Motor neuron (in vitro differentiated cells): ENCODE measurements at regions not wholly inside any gene's neighbourhood (a gene's known extent, or its start where the extent isn't known, plus 50 kb on each side); places are given as distances from the start of the nearest gene placed in this dataset.
A peak's percentile ranks its signal among the peaks of the same experiment; 100 is the strongest.

ENCODE experiments used
- ATAC-seq, 8 experiments: fragments of 200-7000 bp; cut with Tn5 transposase; replicated peaks in 6 of 8; 2 replicates each; pipeline ENCODE4 v1.8.0; 2021; ENCODE audit warnings: mild to moderate bottlenecking in 8 of 8, moderate library complexity in 8 of 8
- H3K27ac ChIP-seq, 2 donors: fragments of 250-450 bp; sonication (Bioruptor Pico); 2 replicates each; pipeline ENCODE4 v1.9.0; 2021; ENCODE audit warnings: antibody characterized with exemption in 2 of 2, mild to moderate bottlenecking in 2 of 2, moderate library complexity in 1 of 2
- H3K4me1 ChIP-seq, 2 donors: fragments of 250-450 bp; sonication (Bioruptor Pico); replicated peaks in 1 of 2; 2 replicates each; pipeline ENCODE4 v1.6.1; 2021; ENCODE audit warnings: antibody characterized with exemption in 2 of 2, mild to moderate bottlenecking in 2 of 2, moderate library complexity in 1 of 2
- H3K4me3 ChIP-seq, 5 donors: fragments of 250-450 bp; sonication (Bioruptor Pico); 2 replicates each; pipeline ENCODE4 v1.9.0; 2021; ENCODE audit warnings: antibody characterized with exemption in 5 of 5, mild to moderate bottlenecking in 5 of 5, moderate library complexity in 4 of 5
- WGBS, 10 experiments: fragments of 450-650 bp; shearing (Covaris generic); methylation state at CpG; one replicate each; pipeline ENCODE4 v1.0.0; 2022; 5-methylcytosine and 5-hydroxymethylcytosine counted together
- in situ Hi-C, 9 experiments: fragments of 400-800 bp; cut with MboI; loops; one replicate each; pipeline ENCODE4 v1.15.0; 2021; ENCODE audit warnings: low sequenced_read_pairs in 9 of 9, low pct_unique_long_range_greater_than_20kb in 2 of 9; ENCODE audit not compliant: unreplicated experiment in 9 of 9

DNA sequence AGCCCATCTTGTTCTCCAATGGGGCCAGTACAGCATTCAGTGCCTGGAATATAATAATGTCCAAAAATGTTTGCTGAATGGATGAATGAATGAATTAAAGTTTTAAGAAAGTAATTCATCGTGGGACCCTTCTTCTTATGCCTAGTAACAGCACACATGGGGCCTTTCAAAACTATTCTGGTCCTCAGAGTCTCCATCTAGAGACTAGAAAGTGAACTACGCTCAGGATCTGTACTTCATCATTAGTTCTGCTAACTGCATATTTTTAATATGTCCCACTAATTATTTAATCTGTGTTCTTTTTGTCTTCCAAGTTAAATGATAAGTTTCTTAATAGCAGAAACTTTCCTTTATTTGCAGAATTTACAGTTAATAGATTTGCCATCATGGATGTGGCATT is 172.5 kb downstream of the SMAD2 start:
- in situ Hi-C loops: loop anchor here in 5 of 9 experiments (10.0 to 25.0 kb wide), 3 partner anchors 254 to 546 kb away; no protein-coding TSS in a partner anchor
- ATAC-seq: peak in 1 of 8 experiments; percentile 20
- Histone ChIP-seq H3K4me1 (no peaks in the 10 kb centered on the region), H3K27ac (no peak overlapping the region), H3K4me3 (no peak overlapping the region)
- WGBS, 10 experiments: 20 to 100% (median 59%) methylated on average over 1 to 2 of the region's 2 CpGs; no CpG with 5 or more reads in 2 of the 10 experiments

GRCh38 chr18:47756364-47757016 is 174.0 kb downstream of the SMAD2 start:
- peak; percentile 49 to 86 (median 61) for ATAC-seq
- H3K4me1 ChIP-seq: no peaks in the 10 kb centered on the region
- WGBS, 10 experiments: 0 to 80% (median 20%) methylated on average over 1 to 9 of the region's 9 CpGs; no CpG with 5 or more reads in 3 of the 10 experiments
- in situ Hi-C loops: loop anchor here in 5 of 9 experiments (10.0 to 25.0 kb wide), 3 partner anchors 256 to 544 kb away; no protein-coding TSS in a partner anchor
- H3K4me3 ChIP-seq: no peak overlapping the region
- H3K27ac ChIP-seq: no peak overlapping the region

DNA sequence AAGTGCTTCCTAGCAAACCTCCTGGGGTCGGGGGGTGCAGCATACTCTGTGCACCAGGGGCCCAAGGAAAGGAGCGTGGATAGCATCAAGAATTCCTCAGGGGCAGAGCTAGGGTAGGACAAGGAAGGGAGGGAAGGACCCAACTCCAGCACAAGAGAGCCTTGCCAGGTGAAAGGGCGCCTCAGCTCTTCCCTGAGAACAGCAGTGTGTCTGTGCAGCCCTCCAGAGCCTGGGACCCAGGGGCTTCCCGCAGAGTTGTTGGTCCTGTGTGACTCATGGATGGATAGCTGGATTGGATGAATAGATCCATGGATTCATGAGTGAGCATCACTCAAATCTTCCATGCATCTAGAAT is 175.4 kb downstream of the SMAD2 start:
- Histone ChIP-seq H3K4me1 (no peaks in the 10 kb centered on the region), H3K27ac (no peak overlapping the region), H3K4me3 (no peak overlapping the region)
- 60 to 90% (median 60%) methylated on average over 1 to 3 of the region's 4 CpGs; no CpG with 5 or more reads in 5 of the 10 experiments for WGBS, 10 experiments
- in situ Hi-C loops: loop anchor here in 5 of 9 experiments (10.0 to 25.0 kb wide), 3 partner anchors 257 to 543 kb away; no protein-coding TSS in a partner anchor
- no peak for ATAC-seq

DNA sequence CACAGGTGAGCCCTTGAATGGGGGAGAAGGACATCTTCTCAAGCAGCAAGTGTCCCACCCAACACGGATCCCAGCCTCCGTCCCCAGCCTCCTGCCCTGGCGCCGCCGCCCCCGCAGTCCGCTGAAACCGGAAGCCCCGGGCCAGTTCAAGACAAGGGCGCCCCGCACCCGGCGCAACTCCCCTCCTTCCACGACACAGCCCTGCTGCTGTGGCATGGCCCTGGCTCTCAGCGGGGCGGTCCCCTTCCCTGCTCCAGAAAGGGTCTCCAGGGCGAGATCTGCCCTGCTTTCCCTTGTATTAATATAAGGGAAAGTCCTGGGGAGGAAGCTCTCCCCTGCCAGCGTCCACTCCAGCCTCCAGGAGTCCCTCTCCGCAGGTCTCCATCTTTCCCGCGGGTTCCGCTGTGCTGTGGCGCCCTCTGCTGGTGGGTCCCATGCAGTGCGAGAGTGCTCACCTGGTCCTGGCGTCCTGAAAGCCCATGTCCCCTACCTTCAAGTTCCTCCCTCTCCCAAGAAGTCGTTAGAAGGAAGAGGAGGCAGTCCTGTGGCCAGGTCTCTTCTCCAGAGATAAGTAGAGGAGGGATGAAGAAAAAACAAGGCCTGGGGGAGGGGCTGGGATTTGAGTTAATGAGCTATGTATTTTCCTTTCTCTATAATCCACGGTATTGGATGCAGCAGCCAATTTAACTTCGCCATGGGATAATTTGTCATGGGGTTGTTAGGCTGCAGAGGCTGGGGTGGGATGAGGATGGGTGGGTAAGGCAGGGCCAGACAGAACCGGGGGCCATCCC is 176.0 kb downstream of the SMAD2 start:
- ATAC-seq: peak in 4 of 8 experiments; percentile 43 to 84 (median 59)
- in situ Hi-C loops: loop anchor here in 5 of 9 experiments (10.0 to 25.0 kb wide), 3 partner anchors 258 to 542 kb away; no protein-coding TSS in a partner anchor
- Histone ChIP-seq H3K4me3 (no peak overlapping the region), H3K27ac (no peak overlapping the region), H3K4me1 (no peaks in the 10 kb centered on the region)
- WGBS, 10 experiments: 0 to 80% (median 15%) methylated on average over 1 to 9 of the region's 29 CpGs; no CpG with 5 or more reads in 1 of the 10 experiments

- no peak overlapping the region for H3K4me3 ChIP-seq
- 33 to 92% (median 76%) methylated on average over 1 to 7 of the region's 10 CpGs; no CpG with 5 or more reads in 2 of the 10 experiments for WGBS, 10 experiments
- ATAC-seq: no peak
- in situ Hi-C loops: loop anchor here in 5 of 9 experiments (10.0 to 25.0 kb wide), 3 partner anchors 259 to 541 kb away; no protein-coding TSS in a partner anchor
- no peaks in the 10 kb centered on the region for H3K4me1 ChIP-seq
- no peak overlapping the region for H3K27ac ChIP-seq
These were observed 177.4 kb downstream of the SMAD2 start for GRCh38 chr18:47752796-47753645.

DNA sequence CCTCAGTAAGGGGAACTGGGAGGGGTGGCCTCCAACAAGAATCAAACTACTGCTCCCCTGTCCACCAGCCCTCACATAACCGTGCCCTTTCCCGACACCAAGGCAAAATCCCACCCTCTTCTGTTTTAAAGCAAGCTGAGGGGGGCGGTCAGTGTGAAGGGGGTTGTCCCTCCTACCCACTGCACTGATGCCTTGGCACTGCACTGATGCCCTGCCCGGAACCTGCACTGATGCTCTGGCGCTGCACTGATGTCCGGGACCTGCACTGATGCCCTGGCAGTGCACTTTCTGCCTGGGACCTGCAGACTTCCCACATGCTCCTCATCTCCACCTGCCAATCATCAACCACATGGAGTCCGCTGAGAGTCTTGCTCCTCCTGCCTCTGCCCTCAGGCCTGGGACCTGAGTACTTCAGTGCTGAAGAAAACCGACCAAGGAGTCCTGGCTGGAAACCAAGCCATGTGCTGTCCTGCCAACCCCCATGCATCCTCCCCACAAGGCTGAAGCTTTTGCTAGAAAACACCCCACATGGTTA is 179.5 kb downstream of the SMAD2 start:
- Histone ChIP-seq H3K27ac (no peak overlapping the region), H3K4me1 (no peaks in the 10 kb centered on the region), H3K4me3 (no peak overlapping the region)
- 75 to 100% (median 82%) methylated on average over 2 of the region's 8 CpGs; no CpG with 5 or more reads in 7 of the 10 experiments for WGBS, 10 experiments
- in situ Hi-C loops: loop anchor here in 5 of 9 experiments (10.0 to 25.0 kb wide), 3 partner anchors 261 to 539 kb away; no protein-coding TSS in a partner anchor
- no peak for ATAC-seq

GRCh38 chr18:47749600-47749973 is 180.9 kb downstream of the SMAD2 start:
- H3K4me3 ChIP-seq: no peak overlapping the region
- 80 to 100% (median 100%) methylated on average over 1 to 7 of the region's 7 CpGs; no CpG with 5 or more reads in 5 of the 10 experiments for WGBS, 10 experiments
- in situ Hi-C loops: loop anchor here in 5 of 9 experiments (5.0 to 25.0 kb wide), 5 partner anchors 162 to 537 kb away; no protein-coding TSS in a partner anchor
- ATAC-seq: no peak
- no peaks in the 10 kb centered on the region for H3K4me1 ChIP-seq
- H3K27ac ChIP-seq: no peak overlapping the region

DNA sequence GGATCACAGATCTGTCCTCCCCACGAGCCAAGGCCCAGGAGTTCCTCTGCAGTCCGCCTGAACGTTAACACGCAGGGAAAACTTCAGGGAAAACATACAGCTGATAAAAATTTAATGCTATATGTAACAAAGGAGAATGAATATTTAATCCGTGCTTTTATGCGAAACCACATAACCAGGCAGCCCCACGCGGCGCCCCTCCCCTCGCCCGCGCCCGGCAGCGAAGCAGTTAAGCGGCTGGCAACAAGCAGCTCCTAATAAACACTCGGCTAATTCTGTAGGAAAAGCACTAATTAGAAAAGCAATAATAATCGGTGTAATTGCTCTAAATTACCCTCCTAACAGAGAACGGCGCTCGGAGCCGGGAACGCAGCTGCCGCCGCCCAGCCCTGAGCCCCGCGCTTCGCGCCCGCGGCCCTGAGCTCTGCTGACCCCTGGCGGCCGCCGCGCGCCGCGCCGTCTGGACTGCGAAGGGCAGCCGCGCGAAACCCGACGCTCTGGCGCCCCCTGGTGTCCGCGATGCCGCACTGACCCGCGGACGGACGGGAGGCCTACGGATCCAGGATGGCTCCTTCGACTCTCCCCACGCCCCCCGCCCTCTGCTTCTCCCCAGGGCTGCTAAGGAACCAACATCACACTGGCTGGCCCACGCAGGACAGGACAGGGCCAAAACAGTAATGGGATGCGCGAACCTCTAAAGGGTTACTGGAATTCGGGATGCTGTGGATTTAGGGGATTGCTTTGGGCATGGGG is 181.4 kb downstream of the SMAD2 start:
- Histone ChIP-seq H3K4me1 (no peaks in the 10 kb centered on the region), H3K27ac (no peak overlapping the region), H3K4me3 (peak overlapping the region; percentile 23 to 38 (median 25))
- in situ Hi-C loops: loop anchor here in 5 of 9 experiments (5.0 to 25.0 kb wide), 5 partner anchors 162 to 537 kb away; no protein-coding TSS in a partner anchor
- ATAC-seq: peak; percentile 94 to 100 (median 99)
- WGBS, 10 experiments: 13 to 57% (median 33%) methylated on average over 1 to 13 of the region's 60 CpGs; no CpG with 5 or more reads in 4 of the 10 experiments

DNA sequence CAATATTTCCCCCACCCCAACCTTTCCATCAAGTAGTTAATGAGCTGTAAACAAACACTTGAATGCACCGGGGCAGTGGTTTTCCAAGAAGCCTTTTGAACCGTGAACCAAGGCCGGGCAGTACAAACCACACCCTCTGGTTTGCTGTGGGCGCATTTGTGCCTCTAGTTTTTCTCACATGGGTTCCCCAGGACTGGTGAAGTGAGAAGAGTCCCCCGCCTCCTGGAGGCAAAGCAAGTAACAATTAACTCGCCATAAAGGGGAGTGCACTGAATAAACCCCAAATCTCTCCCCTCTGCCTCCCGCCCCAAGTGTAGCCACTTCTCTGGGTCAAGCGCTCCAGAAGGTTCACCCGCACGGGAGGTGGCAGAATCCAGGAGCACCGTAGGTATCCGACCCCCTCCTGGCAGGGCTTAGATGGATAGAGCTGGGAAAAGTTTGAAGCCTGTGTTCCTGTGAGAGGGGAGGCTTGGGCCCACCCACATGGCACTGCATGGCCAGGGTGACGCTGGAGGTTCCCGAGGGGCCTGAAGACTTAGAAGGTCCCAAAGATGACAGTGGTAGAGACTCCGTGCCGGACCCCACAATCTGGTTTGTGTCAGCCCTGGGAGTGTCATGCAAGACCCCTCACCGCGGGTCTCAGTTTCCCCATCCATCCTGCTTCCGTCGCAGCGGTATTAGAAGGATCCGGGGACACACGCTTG is 182.2 kb downstream of the SMAD2 start:
- in situ Hi-C loops: loop anchor here in 5 of 9 experiments (5.0 to 25.0 kb wide), 5 partner anchors 161 to 536 kb away; no protein-coding TSS in a partner anchor
- ATAC-seq: no peak
- Histone ChIP-seq H3K4me1 (no peaks in the 10 kb centered on the region), H3K4me3 (no peak overlapping the region), H3K27ac (no peak overlapping the region)
- 30 to 100% (median 76%) methylated on average over 2 to 9 of the region's 23 CpGs; no CpG with 5 or more reads in 2 of the 10 experiments for WGBS, 10 experiments

DNA sequence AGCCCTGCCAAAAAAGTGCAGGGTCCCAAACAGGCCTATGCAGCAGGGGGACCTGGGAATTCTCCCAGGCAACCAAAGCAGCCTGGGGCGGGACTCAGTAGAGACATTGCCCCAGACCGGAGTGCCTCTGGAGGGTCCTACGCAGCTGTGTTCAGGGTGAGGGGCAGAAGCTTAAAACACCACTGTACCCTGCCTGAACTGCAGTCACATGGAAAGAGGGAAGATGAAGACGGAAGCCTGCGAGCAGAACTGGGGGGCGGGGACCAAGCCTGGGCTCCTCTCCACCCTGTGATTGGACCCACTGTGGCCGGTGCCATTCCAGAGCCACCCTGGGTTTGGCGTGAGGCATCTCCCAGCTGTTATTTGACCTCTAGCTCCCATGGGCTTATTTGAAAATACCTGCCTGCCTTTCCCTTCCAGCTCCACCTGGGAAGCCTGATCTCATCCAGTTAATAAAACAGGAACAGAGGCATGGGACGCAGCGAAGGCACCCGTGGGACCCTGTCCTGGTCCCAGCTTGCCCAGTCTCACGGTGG is 183.1 kb downstream of the SMAD2 start:
- no peak for ATAC-seq
- in situ Hi-C loops: loop anchor here in 5 of 9 experiments (5.0 to 25.0 kb wide), 5 partner anchors 160 to 535 kb away; no protein-coding TSS in a partner anchor
- H3K4me3 ChIP-seq: no peak overlapping the region
- H3K4me1 ChIP-seq: no peaks in the 10 kb centered on the region
- WGBS, 10 experiments: 61 to 100% (median 79%) methylated on average over 1 to 11 of the region's 12 CpGs; no CpG with 5 or more reads in 4 of the 10 experiments
- H3K27ac ChIP-seq: no peak overlapping the region

DNA sequence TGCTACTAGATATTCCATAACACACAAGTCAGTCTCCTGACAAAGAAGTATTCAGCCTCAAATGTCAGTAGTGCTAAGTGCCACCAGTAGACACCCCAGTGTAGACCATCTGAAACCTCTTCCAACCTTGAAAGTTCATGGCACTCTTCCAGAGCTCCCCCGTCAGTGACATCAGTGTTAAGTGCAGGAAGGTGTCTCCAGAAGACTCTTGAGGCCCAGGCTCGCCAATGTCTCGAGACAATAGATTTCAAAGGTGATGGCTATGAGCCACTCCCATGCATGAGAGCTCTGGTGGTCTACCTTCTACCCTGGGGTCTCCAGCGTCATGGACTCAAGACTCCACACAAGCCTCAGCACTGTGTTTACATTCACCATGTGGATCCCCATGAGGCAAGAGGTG is 183.8 kb downstream of the SMAD2 start:
- Histone ChIP-seq H3K4me1 (no peaks in the 10 kb centered on the region), H3K27ac (no peak overlapping the region), H3K4me3 (no peak overlapping the region)
- in situ Hi-C loops: loop anchor here in 5 of 9 experiments (5.0 to 25.0 kb wide), 5 partner anchors 159 to 534 kb away; no protein-coding TSS in a partner anchor
- WGBS, 10 experiments: 0 to 80% (median 48%) methylated on average over 1 to 3 of the region's 4 CpGs; no CpG with 5 or more reads in 5 of the 10 experiments
- no peak for ATAC-seq
